Spleen (tissue), 11 donors: ENCODE measurements at regions not wholly inside any gene's neighbourhood (a gene's known extent, or its start where the extent isn't known, plus 50 kb on each side); places are given as distances from the start of the nearest gene placed in this dataset.

Experiments
- DNase-seq: peaks from one replicate; pipeline ENCODE4 v3.0.0-alpha.2; 2020
- H3K27ac ChIP-seq, 8 donors: fragments of 200-600 bp; sonication (generic) in 7 of 8; 1 replicate in 4 of 8; 2 replicates in 4 of 8; pipeline versions ENCODE4 v1.5.0 to v1.8.0; 2016 to 2021; ENCODE audit warnings: inconsistent platforms in 4 of 8, mild to moderate bottlenecking in 4 of 8, moderate library complexity in 1 of 8
- H3K27me3 ChIP-seq, 7 donors: fragments of 200-600 bp; sonication (generic) in 6 of 7; replicated peaks in 1 of 7; 1 replicate in 4 of 7; 2 replicates in 3 of 7; pipeline versions ENCODE4 v1.5.0 to v1.8.0; 2016 to 2021; ENCODE audit warnings: inconsistent platforms in 3 of 7, mild to moderate bottlenecking in 1 of 7
- H3K36me3 ChIP-seq, 6 donors: fragments of 200-600 bp; sonication (generic) in 5 of 6; 1 replicate in 4 of 6; 2 replicates in 2 of 6; pipeline versions ENCODE4 v1.5.0 to v1.8.0; 2016 to 2021; ENCODE audit warnings: inconsistent platforms in 2 of 6
- H3K4me1 ChIP-seq, 6 donors: fragments of 200-600 bp; sonication (generic) in 5 of 6; 1 replicate in 3 of 6; 2 replicates in 3 of 6; pipeline versions ENCODE4 v1.5.0 to v1.8.0; 2016 to 2021; ENCODE audit warnings: inconsistent platforms in 3 of 6
- H3K4me3 ChIP-seq, 8 donors: fragments of 200-600 bp; sonication (generic) in 7 of 8; 1 replicate in 4 of 8; 2 replicates in 4 of 8; pipeline versions ENCODE4 v1.5.0 to v1.8.0; 2016 to 2021; ENCODE audit warnings: inconsistent platforms in 4 of 8, mild to moderate bottlenecking in 4 of 8, moderate library complexity in 2 of 8
- H3K9me3 ChIP-seq, 8 donors: fragments of 200-600 bp; sonication (generic) in 7 of 8; 1 replicate in 4 of 8; 2 replicates in 4 of 8; pipeline versions ENCODE4 v1.5.0 to v1.8.0; 2016 to 2021; ENCODE audit warnings: inconsistent platforms in 4 of 8
- POLR2A ChIP-seq, 3 donors: fragments of 450-650 bp; IDR thresholded peaks; one replicate each; pipeline ENCODE4 v1.5.1; 2017; ENCODE audit warnings: antibody characterized with exemption in 3 of 3, mild to moderate bottlenecking in 1 of 3
- POLR2AphosphoS5 ChIP-seq, 3 donors: sonication (generic); formaldehyde crosslinking; IDR thresholded peaks; one replicate each; pipeline ENCODE4 v1.5.1; 2017; ENCODE audit warnings: antibody characterized with exemption in 3 of 3
- WGBS, 5 donors: extraction: QIAGEN DNeasy Blood & Tissue Kit in 3 of 5; methylation state at CpG; one replicate each; pipeline versions ENCODE4 v1.1.5 to v1.1.7; 2013 to 2018; 5-methylcytosine and 5-hydroxymethylcytosine counted together
- intact Hi-C: fragments of 100-400 bp; cut with DNase I; formaldehyde crosslinking; loops from one replicate; pipeline ENCODE4 v1.15.0; 2023; ENCODE audit warnings: low total_unique reads
- TF ChIP-seq, protein P1 (sequence below), 11 experiments: fragments of 200-600 bp in 7 of 11; fragments of 450-650 bp in 4 of 11; sonication (generic) in 4 of 11; IDR thresholded peaks in 8 of 11; conservative IDR thresholded peaks in 3 of 11; 1 replicate in 7 of 11; 2 replicates in 4 of 11; pipeline versions ENCODE4 v1.4.0 to v1.8.0; 2016 to 2021; ENCODE audit warnings: antibody characterized with exemption in 11 of 11, inconsistent platforms in 4 of 11, mild to moderate bottlenecking in 1 of 11
- donor health status: healthy with polysubstance abuse.
- donor health status: DM: no; HTN: no; CAD: no; lungs with moderate emphysema.
- donor health status: DM: no; HTN: no; CAD: no.
- donor health status: Bipolar disorder and iron deficiency.
- donor health status: healthy.
- donor health status: DM: no; HTN: no; CAD: no.
- donor health status: DM: yes; HTN: yes; CAD: no.

DNA sequence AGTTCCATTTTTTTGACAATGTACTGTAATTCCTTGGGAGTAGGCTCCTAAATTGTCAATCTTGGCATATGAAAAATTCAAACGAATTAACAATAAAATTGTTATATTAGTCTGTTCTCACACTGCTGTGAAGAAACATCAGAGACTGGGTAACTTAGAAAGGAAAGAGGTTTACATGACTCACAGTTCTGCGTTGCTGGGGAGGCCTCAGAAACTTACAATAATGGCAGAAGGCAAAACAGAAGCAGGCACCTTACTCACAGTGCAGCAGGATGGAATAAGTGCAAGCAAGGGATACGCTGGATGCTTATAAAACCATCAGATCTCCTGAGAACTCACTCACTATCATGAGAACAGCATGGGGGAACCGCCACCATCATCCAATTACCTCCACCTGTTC, 246.4 kb upstream of the TRAM1L1 start:
- DNase-seq, result no peak
- no peaks in the 10 kb centered on the region for H3K27me3 ChIP-seq
- TF ChIP-seq POLR2A (IDR thresholded peaks at IDR 0.05) (no peak), POLR2AphosphoS5 (IDR thresholded peaks at IDR 0.05) (no peak)
- TF ChIP-seq, protein P1, sequence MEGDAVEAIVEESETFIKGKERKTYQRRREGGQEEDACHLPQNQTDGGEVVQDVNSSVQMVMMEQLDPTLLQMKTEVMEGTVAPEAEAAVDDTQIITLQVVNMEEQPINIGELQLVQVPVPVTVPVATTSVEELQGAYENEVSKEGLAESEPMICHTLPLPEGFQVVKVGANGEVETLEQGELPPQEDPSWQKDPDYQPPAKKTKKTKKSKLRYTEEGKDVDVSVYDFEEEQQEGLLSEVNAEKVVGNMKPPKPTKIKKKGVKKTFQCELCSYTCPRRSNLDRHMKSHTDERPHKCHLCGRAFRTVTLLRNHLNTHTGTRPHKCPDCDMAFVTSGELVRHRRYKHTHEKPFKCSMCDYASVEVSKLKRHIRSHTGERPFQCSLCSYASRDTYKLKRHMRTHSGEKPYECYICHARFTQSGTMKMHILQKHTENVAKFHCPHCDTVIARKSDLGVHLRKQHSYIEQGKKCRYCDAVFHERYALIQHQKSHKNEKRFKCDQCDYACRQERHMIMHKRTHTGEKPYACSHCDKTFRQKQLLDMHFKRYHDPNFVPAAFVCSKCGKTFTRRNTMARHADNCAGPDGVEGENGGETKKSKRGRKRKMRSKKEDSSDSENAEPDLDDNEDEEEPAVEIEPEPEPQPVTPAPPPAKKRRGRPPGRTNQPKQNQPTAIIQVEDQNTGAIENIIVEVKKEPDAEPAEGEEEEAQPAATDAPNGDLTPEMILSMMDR (IDR thresholded peaks at IDR 0.05 in 8 of 11, conservative IDR thresholded peaks at IDR 0.05 in 3 of 11), result no peak
- no peak overlapping the region for H3K4me3 ChIP-seq
- no peak overlapping the region for H3K27ac ChIP-seq
- H3K9me3 ChIP-seq, result no peaks in the 10 kb centered on the region
- WGBS, 5 donors, result 77 to 85% (median 83%) methylated on average over 4 of the region's 4 CpGs
- H3K4me1 ChIP-seq, result no peaks in the 10 kb centered on the region
- intact Hi-C loops, result no loop called here
- H3K36me3 ChIP-seq, result no peaks in the 10 kb centered on the region

DNA sequence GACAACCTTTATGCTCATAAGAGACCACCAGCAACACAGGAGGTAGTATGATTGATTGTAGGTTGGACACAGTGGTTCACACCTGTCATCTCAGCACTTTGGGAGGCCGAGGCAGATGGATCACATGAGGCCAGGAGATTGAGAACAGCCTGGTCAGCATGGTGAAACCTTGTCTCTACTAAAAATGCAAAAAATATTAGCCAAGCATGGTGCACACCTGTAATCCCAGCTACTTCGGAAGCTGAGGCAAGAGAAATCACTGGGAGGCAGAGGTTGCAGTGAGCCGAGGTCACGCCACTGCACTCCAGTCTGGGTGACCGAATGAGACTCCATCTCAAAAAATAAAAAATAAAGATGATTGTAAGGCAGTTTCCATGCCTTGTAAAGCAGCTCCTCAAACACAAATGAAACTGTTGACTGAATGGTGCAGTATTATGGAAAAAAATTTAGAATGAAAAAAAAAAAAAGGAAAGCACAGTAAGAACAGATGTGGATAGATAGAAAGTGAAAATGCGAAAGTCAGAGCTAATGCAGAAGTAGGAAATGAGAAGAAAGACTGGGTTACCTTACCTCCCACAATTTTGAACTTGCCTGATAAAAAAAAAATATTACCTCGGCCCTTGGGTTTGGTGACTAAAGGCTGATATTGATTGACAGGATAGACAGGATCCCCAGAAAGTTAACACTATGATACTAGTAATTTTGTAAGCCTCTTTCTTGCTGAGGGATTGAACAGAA, 249.2 kb upstream of the TRAM1L1 start:
- TF ChIP-seq POLR2AphosphoS5 (IDR thresholded peaks at IDR 0.05), result no peak
- Histone ChIP-seq H3K4me1 (no peaks in the 10 kb centered on the region), H3K27me3 (no peaks in the 10 kb centered on the region), H3K27ac (no peak overlapping the region), H3K4me3 (no peak overlapping the region), H3K9me3 (peaks cover 0 to 10% (median 0%) of the 10 kb centered on the region in 8 donors), H3K36me3 (no peaks in the 10 kb centered on the region)
- WGBS, 5 donors, result 83 to 95% (median 87%) methylated on average over 7 of the region's 7 CpGs
- intact Hi-C loops, result no loop called here
- no peak for DNase-seq

DNA sequence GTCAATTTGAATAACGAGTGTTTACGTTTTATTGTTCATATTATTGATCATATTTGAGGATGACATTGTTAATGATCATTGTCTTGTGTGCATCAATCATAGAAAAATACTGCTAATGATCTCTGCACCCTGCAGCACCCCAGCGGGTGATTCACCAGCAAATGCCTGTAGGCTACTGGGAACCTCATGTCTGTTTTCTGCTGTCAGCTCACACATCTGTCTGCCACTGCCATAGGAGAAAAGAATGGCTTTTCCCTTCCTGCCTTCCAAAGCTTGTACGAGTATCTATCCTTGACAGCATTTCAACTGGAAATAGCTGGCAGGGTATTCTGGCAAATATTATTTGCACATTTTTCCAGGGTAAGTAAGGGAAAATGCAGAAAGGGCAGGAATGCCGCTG, 272.1 kb upstream of the TRAM1L1 start:
- Histone ChIP-seq H3K9me3 (no peaks in the 10 kb centered on the region), H3K36me3 (no peaks in the 10 kb centered on the region), H3K4me3 (no peak overlapping the region), H3K4me1 (no peaks in the 10 kb centered on the region), H3K27me3 (no peaks in the 10 kb centered on the region), H3K27ac (no peak overlapping the region)
- intact Hi-C loops, result no loop called here
- DNase-seq, result no peak
- TF ChIP-seq, protein P1 (IDR thresholded peaks at IDR 0.05 in 8 of 11, conservative IDR thresholded peaks at IDR 0.05 in 3 of 11), result no peak
- no peak for TF ChIP-seq POLR2A (IDR thresholded peaks at IDR 0.05)
- no peak for TF ChIP-seq POLR2AphosphoS5 (IDR thresholded peaks at IDR 0.05)
- WGBS, 5 donors, result 73 to 87% (median 82%) methylated on average over 5 of the region's 5 CpGs

DNA sequence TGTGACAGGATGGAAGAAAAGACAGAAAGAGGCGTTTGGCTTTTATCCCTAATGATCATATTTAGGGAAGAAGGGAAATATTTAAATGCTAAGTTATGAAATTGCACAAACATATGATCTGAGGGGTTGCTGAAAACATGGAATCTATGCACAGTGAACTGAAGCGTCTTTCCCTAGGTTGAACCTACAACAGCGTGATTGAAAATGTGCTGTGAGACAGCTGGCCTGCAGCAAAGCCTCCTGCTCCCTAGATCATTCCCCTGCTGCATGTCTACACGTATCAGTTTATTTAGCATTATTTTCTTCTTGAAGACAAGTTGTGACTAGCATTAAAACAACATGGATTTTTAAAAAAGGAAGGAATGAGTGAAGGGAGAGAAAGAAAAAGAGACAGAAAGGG, 272.5 kb upstream of the TRAM1L1 start:
- intact Hi-C loops, result no loop called here
- Histone ChIP-seq H3K36me3 (no peaks in the 10 kb centered on the region), H3K27ac (no peak overlapping the region), H3K4me1 (no peaks in the 10 kb centered on the region), H3K4me3 (no peak overlapping the region), H3K9me3 (no peaks in the 10 kb centered on the region), H3K27me3 (no peaks in the 10 kb centered on the region)
- no peak for DNase-seq
- TF ChIP-seq POLR2A (IDR thresholded peaks at IDR 0.05) (no peak), POLR2AphosphoS5 (IDR thresholded peaks at IDR 0.05) (no peak)
- 67 to 87% (median 76%) methylated on average over 4 of the region's 4 CpGs for WGBS, 5 donors

DNA sequence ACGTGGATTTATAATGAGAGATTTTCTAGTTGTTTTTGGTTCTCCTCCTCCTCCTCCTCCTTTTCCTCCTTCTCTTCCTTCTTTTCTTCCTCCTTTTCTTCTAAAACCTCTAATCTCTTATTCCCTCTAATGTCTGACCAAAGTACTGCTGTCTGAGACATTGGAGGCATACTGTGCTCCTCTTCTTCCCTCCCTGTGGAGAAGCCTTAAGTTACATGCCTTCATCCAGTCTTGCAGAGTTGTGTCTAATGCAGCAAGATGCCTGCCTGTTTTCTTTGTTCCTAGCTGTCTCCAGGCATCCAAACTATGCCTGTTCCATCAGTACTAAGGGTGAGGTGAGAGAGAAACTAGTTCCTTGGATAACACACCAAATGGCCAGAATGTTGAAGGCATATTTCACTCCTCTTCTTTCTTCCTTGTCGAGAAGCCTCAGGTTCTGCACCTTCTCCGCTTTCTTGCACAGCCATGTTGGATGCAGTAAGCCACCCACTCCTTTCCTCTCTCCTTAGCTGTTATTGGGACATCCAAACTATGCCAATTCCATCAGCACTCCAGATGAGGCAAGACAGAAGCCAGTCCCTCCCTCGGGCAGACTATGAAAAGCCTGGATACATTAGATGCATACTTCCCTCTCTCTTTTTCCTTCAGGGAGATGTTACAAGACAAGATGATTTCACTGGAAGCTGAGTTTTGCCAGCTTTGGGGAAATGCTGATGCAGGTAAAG, 285.7 kb upstream of the TRAM1L1 start:
- Histone ChIP-seq H3K27ac (no peak overlapping the region), H3K4me1 (no peaks in the 10 kb centered on the region), H3K27me3 (no peaks in the 10 kb centered on the region), H3K4me3 (no peak overlapping the region), H3K36me3 (no peaks in the 10 kb centered on the region), H3K9me3 (peaks cover 0 to 4% (median 0%) of the 10 kb centered on the region in 8 donors)
- DNase-seq, result no peak
- TF ChIP-seq POLR2AphosphoS5 (IDR thresholded peaks at IDR 0.05) (no peak), POLR2A (IDR thresholded peaks at IDR 0.05) (no peak)
- TF ChIP-seq, protein P1 (IDR thresholded peaks at IDR 0.05 in 8 of 11, conservative IDR thresholded peaks at IDR 0.05 in 3 of 11), result no peak
- 77 to 90% (median 79%) methylated on average over 4 of the region's 4 CpGs for WGBS, 5 donors
- intact Hi-C loops, result no loop called here
